ENCODE measurements at regions not wholly inside any gene's neighbourhood (a gene's known extent, or its start where the extent isn't known, plus 50 kb on each side); places are given as distances from the start of the nearest gene placed in this dataset.

DNA sequence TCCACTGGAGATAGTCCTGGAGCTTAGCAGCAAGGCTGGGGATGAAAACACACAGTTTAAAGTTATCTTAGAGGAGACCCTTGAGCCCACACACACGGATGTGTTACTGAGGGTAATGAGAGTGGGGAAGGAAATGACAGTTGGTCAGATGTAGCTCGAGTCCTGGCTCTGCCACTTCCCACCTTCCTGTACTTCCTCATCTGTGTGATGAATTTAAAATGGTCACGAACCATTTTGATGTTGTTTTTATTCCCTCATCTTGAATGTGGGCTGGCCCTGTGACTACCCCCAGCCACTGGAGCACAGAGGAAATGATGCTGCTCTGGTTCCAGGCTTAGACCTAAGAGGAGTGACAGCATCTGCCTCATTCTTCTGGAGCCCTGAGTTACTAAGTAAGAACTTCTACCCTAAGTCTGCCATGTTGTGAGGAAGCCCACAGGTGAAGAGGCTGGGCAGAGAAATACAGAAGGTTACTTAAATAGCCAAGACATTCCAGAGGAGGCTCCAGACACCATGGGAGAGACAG, 141.2 kb downstream of the NRN1 start:
- Mint-ChIP-seq H3K36me3 (no peaks in the 10 kb centered on the region), H3K27me3 (peaks cover 8% of the 10 kb centered on the region), H3K9me3 (peaks cover 4% of the 10 kb centered on the region), H3K27ac (no peak overlapping the region), H3K4me1 (ENCODE audit: unreplicated experiment) (peaks cover 10% of the 10 kb centered on the region), H3K4me3 (no peak overlapping the region)
- no peak for DNase-seq (ENCODE audit: extremely low spot score, unreplicated experiment)
- TF ChIP-seq, protein P1, sequence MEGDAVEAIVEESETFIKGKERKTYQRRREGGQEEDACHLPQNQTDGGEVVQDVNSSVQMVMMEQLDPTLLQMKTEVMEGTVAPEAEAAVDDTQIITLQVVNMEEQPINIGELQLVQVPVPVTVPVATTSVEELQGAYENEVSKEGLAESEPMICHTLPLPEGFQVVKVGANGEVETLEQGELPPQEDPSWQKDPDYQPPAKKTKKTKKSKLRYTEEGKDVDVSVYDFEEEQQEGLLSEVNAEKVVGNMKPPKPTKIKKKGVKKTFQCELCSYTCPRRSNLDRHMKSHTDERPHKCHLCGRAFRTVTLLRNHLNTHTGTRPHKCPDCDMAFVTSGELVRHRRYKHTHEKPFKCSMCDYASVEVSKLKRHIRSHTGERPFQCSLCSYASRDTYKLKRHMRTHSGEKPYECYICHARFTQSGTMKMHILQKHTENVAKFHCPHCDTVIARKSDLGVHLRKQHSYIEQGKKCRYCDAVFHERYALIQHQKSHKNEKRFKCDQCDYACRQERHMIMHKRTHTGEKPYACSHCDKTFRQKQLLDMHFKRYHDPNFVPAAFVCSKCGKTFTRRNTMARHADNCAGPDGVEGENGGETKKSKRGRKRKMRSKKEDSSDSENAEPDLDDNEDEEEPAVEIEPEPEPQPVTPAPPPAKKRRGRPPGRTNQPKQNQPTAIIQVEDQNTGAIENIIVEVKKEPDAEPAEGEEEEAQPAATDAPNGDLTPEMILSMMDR (conservative IDR thresholded peaks at IDR 0.05) = no peak

DNA sequence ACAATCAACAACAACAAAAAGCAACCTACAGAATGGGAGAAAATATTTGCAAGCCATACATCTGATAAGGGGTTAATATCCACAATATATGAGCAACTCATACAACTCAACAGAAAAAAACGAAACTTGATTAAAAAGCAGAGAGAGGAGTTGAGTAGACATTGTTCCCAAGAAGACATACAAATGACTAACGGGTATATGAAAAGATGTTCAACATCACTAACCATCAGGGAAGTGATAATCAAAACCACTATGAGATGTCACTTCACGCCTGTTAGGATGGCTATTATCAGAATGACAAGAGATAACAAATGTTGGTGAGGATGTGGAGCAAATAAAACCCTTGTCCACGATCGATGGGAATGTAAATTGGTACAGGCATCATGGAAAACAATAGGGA, 145.9 kb downstream of the NRN1 start:
- TF ChIP-seq, protein P1 (conservative IDR thresholded peaks at IDR 0.05) = no peak
- no peak for DNase-seq (ENCODE audit: extremely low spot score, unreplicated experiment)
- H3K27ac Mint-ChIP-seq = no peak overlapping the region
- H3K4me3 Mint-ChIP-seq = no peak overlapping the region
- no peaks in the 10 kb centered on the region for H3K36me3 Mint-ChIP-seq
- no peaks in the 10 kb centered on the region for H3K4me1 Mint-ChIP-seq (ENCODE audit: unreplicated experiment)
- no peaks in the 10 kb centered on the region for H3K9me3 Mint-ChIP-seq
- peaks cover 11% of the 10 kb centered on the region for H3K27me3 Mint-ChIP-seq

DNA sequence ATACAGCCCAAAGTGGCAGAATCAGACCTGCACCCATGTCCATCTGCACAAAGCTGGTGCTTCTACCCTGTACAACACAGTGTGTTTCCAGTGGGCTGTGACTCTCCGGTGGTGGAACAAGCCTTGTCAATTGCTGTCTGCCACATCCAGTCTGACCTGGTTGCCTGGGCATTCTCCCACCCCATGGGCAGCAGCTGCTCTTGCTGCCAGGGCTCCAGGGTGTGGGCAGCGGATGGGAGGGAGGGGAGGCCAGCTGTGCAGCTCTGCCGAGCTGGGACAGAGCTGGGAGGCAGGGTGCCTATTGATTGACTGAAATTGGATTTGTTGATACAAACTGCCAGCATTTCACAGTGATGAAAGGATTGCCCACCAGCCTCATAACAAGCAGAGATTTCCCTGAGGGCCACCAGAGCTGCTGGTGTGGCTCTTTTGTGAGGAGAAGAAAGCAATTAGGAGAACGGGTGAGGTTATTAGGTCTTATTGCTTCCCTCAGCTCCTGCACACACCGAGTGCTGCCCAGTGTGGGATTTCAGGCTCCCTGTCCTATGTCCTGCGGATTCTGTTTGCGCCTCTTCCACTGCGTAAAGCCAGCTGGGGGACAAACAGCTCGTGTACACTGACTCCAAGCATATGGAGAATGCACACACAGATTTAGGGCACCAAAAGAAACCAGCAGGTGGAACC, 150.8 kb downstream of the NRN1 start:
- Mint-ChIP-seq H3K4me3 (no peak overlapping the region), H3K9me3 (no peaks in the 10 kb centered on the region)

DNA sequence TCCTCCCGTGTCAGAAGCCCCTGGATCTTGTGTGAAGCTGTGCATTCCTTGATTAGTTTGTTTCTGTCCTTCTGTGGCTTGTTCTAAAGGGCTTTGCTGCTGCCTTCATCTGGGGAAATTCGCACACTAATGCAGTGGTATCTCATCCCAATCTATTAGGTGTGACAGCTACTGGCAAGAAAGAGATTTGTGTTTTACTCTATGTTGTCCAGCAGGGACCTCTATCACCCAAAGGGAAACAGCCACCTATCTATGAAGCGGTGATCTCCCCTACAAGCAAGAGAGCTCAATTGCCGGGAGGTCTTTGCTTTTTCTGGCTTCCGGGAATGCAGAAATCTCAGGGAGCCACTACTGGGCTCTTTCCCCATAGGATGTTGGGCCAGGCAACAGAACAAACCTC, 151.8 kb downstream of the NRN1 start:
- Mint-ChIP-seq H3K27me3 (peaks cover 47% of the 10 kb centered on the region), H3K4me1 (ENCODE audit: unreplicated experiment) (no peaks in the 10 kb centered on the region), H3K9me3 (no peaks in the 10 kb centered on the region), H3K27ac (no peak overlapping the region), H3K36me3 (no peaks in the 10 kb centered on the region), H3K4me3 (no peak overlapping the region)
- DNase-seq (ENCODE audit: extremely low spot score, unreplicated experiment) = no peak
- TF ChIP-seq, protein P1 (conservative IDR thresholded peaks at IDR 0.05) = no peak

More for the DNA sequence above, 150.8 kb downstream of the NRN1 start:
- TF ChIP-seq, protein P1 (conservative IDR thresholded peaks at IDR 0.05) = no peak
- H3K36me3 Mint-ChIP-seq = no peaks in the 10 kb centered on the region
- peaks cover 37% of the 10 kb centered on the region for H3K27me3 Mint-ChIP-seq
- no peak overlapping the region for H3K27ac Mint-ChIP-seq
- DNase-seq (ENCODE audit: extremely low spot score, unreplicated experiment) = no peak
- H3K4me1 Mint-ChIP-seq (ENCODE audit: unreplicated experiment) = no peaks in the 10 kb centered on the region

DNA sequence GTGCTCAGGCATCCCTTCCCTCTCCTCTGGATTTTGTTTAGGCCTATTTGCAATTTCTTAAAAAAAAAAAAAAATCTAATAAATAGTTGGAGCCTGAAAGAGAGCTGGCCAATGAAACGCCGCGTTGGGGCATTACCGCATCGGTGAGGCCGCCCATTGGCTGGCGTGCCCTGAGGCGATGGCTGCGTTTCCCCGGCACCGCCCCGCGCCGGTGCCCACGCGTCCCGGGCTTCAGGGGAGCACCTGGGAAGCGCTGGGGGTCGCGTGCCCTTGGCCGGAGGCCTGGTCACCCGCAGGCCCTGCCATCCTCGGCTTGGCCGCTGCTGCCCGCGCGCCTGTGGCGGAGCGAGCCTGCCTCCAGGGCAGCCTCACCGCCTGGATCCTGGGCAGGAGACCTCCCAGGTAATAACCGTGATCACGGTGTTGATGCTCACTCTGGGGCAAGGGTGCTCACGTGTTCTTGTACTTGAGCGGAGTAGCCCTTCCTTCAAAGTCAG, 155.4 kb downstream of the NRN1 start:
- peaks cover 78% of the 10 kb centered on the region for H3K27me3 Mint-ChIP-seq
- no peak for DNase-seq (ENCODE audit: extremely low spot score, unreplicated experiment)

More for the DNA sequence above, 155.4 kb downstream of the NRN1 start:
- Mint-ChIP-seq H3K4me3 (peak overlapping the region; percentile 77), H3K9me3 (no peaks in the 10 kb centered on the region), H3K36me3 (no peaks in the 10 kb centered on the region), H3K27ac (no peak overlapping the region), H3K4me1 (ENCODE audit: unreplicated experiment) (no peaks in the 10 kb centered on the region)
- TF ChIP-seq, protein P1 (conservative IDR thresholded peaks at IDR 0.05) = no peak

All from type B pancreatic cell (in vitro differentiated cells).